ENCODE measurements at regions not wholly inside any gene's neighbourhood (a gene's known extent, or its start where the extent isn't known, plus 50 kb on each side); places are given as distances from the start of the nearest gene placed in this dataset.

DNA sequence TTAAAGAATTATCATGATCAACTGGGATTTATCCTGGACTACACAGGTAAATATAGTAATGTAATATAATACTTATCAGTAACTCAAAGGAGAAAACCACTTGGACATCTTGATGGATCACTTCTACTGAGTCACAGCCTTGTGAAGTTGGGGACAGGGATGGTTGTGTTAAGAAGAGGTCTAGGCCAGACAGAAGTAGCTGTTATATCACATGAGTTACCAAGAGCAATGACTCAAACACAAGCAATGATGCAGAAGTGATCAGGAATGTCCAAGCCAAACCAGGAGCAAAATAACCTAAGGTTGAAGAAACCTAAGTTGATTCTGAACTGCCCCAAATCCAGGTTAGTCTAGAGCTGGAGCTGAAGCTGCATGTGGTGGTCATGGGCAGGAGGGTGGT is 424.5 kb upstream of the DAB1 start:
- DNase-seq: no peak

DNA sequence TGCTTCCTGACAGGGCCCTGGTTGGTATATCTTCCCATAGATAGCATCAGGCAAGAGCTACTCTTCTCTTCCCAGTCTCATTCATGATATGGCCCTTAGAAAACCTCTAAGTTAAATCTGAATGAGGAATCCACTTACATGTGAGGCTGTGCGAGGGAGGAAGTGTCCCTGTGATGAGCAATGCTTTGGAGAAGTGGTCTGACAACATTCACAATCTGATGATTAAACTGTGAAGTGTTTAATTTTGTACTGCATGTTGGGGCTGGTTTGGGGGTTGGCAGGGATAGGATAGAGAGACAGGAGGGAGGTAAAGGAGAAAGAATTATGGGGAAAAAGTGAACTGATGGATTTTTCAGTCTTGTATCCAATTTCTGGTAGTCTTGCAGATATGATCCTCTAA is 421.2 kb upstream of the DAB1 start:
- no peak for DNase-seq

DNA sequence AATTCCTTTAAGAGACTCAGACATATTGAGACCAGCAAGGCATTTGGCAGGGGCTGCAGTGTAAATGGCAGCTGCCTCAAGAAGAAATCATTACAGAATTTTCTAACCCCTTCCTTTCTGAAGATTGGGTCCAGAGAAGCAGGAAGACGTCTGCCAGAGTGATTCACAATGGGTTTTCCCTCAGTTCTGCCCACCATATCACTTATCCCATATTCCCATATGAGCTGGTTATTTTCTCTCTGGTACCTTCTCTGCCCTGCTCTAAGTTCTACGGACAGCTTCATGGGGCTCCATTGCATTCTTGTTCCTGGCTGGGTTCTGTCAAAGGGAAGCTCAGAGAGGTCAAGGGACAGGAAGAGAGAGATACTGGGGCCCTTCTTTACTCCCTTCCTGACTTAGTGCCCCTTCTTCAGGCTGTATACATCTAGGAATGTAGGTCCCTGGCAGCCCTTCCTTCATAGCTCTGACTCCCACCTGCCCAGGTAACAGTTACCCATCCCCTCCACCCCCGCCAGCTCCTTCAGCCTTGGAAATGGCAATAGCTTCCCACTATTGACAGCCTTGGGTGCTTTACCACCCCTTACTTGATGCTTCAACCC is 420.6 kb upstream of the DAB1 start:
- no peak for DNase-seq

DNA sequence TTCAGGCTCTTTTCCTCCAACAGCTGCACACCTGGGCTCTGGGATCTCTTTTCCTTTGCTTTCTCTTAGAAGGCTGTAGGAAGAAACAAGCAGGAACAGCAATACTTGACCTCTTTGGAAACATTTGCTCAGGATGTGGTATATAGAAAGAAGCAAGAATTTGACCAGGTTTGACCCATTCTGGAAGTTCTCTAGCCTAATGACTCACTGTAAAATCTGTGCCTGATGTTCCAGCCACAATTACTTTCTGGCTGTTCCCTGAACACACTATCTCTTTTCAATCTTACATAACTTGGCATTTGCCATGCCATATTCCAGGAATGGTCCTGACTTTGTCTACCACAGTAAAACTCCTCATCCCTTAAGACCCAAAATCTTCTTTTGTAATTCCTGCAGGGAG is 419.9 kb upstream of the DAB1 start:
- no peak for DNase-seq

DNA sequence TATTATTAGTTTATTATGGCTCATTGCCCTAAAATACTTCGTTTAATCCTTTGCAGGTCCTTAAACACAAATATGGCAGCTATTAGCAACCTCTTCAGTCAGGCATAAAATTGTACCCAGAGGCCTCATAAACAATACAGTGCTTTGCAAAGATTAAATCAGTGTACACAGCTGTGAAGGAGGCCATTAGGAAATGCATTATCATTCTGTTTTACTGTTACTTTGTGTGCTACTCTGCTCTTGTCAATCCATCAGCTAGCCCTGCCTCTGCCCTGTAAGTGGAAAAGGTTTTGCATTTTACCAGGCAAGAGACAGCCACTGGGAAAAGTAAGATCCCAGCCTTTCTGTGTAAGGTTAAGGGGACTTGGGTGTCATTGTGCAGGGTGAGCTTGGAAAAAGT is 415.7 kb upstream of the DAB1 start:
- DNase-seq: no peak

DNA sequence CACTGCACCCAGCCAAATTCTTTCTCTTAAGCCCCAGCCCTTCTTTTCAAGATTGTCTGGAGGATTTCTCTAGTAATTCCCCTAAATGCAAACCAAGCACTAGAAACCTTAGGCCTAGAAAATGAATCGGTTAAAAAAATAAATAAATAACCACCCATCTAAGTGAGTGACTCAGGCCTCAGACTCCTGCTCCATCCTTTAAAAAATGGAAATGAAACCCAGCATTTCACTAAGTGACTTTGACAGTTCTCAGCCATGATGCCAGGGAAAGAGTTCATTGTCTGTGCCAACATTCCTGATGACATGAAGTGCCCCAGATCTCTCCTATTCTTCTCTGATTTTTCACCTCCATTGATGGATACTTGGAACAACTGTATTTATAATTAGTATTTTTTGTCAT is 415.2 kb upstream of the DAB1 start:
- no peak for DNase-seq

DNA sequence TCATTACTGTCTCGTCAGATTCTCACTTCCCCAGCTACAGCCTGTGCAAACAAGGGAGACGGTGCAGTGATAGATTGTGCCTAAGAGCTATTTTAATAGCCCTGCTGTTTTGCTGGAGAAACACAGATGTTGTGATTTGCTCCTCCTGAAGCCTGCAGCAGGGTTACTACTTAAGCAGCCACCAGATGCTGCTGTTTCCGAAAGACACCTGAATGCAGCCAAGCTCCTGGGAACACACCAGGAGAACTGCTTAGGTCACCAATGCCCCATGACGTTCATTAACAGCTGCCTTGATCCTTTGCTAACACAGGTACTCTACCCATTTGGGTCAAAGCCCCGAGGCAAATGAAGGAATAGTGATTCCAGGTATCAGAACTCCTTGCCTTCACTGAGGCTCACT is 411.8 kb upstream of the DAB1 start:
- no peak for DNase-seq

DNA sequence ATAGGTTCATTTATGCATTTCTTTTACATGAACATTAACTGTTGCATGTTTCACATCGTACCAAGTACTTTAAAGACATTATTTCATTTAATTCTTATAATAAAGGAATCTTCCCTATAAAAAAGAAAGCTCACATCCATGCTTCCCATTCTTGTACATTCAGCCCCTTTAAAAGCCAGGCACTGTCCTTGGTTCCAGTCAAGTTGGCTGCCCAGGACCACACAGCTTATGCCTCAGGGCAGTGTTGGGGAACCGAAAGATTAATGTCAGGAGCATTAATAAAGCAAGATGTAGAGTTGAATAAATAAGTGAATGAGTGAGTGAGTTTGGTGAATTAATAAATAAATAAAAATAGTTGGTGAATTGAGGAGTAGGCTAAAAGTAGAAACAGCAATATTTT is 409.4 kb upstream of the DAB1 start:
- no peak for DNase-seq

DNA sequence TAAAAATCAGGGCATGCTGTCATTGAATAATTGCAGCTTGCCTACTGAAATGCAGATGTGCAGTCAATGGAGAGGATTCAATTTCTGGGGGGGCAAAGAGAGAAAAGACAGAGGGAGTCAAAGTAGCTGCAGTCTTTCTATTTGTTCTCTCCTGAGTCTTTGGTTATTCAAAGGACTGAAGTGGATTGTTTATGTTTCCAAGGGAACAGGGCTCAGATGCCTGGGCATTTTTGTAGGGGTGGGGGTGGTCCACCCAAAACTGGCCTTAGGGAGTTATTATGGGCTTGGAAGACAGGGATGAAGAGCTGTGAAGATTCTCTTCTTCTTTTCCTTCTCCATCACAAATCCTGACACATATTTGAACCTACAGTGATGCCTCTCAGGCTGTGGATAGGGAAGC is 408.8 kb upstream of the DAB1 start:
- DNase-seq: no peak

DNA sequence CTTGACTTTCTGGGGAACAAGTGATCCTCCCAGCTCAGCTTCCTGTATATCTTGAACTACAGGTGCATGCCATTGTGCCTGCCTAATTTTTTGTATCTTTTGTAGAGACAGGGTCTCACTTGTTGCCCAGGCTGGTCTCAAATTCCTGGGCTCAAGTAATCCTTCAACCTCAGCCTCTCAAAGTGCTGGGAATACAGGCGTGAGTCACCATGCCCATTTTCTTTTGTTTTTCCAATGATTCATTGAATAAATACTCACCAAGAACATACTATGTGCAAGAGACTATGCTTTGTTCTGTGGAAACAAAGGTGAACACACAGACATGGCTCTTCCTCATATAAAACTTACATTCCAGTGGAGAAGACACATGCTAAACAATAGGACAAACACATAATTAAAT is 407.8 kb upstream of the DAB1 start:
- DNase-seq: no peak

DNA sequence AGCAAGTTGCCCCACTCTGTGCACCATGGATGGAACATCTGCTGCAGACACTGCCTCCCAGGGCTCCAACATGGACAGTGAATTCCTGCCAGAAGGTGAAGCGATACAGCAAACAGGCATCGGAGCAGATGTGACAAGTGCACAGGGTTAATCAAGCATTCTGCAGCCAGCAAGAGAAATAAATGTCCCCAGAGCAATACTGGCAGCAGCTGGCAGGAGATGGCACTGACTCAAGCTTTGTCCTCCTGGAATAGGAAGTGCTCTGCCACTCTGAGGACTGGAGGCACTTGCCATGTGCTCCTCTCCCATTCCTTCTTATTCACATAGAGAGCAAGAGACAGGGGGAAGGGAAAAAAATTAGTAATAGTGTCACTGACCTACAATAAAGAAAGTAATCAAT is 402.7 kb upstream of the DAB1 start:
- DNase-seq: no peak

DNA sequence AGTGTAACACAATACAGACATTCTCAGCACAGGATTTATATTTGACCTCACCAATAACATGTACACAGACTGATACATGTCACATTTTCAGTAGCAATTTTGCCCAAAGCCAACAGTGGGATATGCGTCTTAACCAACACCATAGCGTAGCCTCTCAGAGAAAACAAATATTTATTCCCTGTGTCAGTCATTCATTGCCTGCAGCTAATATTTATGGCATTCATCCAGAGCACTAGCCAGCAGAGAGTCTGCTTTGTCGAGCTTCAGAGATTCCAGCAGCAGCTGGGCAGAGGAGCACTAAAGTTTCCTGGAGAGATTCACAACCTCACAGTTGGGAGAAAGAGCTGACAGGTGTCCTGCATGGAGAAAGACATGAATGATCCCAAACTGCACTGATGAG is 400.7 kb upstream of the DAB1 start:
- no peak for DNase-seq

DNA sequence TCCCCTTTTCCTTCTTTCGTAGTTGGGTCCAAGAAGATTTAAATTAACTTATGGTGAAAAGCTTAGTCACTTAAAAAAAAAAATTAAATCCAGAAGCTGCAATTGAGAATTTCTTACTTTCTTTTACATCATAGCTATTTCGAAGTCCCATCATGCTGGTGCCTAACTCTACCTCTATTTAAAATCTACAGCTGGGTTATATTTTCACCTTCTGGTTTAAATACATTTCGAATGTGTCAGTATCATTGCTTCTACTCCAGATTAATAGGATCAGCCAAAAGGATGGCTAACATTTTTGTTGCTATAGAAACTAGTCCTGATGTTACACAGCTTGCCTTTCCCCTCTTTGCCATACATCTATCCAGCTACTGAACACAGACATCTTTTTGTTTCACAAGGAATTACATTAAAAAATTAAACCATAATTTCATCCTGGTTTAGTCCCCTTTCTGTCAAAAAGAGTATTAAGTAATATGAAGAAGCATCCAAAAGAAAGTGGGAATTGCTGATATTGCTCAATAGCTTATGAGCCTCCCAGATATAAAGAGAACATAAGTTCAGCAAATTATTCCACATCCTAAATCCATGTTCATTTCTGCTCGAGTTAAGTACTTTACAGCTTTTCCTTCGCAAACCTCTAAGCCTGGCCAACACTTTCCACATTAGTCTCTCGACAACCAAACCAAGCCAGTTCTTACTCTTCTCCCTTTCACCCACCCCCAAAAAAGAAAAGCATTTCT is 396.7 kb upstream of the DAB1 start:
- DNase-seq: no peak

DNA sequence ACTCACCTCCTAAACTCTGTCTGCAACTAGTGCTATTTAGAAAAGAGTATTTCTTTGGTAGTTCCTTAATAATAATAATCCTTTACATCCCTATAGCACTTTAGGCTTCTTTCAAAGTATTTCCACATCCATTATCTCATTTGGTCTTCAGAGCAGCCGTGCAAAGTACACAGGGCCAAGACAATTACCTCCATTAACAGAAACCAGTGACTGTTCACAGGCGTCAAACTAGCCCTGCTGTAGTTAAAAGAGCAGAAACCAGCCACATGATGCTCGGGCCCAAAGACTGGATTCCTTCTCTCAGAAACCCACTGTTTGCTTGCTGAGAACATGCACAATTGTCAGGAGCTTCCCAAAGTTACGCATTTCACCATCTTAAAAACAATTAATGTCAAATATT is 396.0 kb upstream of the DAB1 start:
- DNase-seq: no peak

DNA sequence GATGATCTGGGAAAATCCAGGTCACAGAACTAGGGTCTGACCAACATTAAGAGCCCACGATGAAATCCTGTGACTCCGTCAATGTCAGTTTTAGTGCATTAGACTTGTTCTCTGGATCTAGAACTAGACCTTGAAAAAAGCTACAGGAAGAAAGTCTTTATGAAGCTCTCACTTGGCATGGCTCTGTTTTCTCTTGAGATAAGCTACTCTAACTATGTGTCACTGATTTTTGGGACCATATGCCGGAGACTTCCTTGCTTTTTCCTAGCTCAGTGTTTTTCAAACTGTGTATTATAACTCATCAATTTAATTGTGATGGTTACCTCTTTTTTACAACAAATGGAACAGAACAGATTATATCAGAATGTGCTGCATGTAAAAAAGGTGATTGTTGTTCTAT is 379.7 kb upstream of the DAB1 start:
- DNase-seq: no peak

DNA sequence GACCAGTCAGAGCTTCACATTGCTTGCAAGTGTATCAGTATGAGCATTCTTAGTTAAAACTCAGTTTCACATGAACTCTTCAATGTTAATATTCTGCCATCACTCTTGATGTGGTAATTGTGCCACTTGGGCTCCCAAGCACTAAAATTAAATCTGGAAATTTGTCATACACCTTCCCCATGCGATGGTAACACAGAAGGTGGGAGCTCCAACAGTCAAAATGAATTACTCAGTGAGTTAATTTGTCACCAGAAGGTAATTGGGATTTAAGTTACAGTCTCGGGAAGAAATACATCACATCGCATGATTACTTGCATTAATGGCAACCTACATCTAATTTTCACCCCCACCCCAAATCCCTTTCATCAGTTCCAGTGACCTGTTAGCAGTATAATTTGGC is 376.5 kb upstream of the DAB1 start:
- no peak for DNase-seq

DNA sequence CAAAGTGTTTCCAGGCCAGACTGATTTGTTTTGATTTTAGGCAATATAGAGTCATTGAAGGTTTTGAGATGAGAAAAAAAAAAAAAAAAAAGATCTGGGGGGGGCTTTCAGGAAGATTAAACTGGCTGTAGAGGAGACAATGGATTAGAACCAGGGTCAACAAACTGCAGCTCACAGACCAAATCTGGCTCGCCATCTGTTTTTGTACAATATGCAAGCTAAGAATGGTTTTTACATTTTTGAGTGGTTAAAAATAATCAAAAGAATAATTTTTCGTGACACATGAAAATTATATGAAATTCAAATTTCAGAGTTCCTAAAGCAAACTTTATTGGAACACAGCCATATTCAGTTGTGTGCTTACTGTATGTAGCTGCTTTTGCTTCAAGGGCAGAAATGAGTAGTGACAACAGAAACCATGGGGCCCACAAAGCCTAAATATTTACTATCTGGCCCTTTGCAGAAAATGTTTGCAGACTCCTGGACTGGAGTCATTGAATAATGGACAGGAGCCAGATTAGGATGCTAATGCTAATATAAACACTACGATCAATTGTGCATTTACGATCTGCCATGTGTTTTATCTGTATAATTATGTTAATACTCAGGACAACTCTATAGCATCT is 375.7 kb upstream of the DAB1 start:
- DNase-seq: no peak

DNA sequence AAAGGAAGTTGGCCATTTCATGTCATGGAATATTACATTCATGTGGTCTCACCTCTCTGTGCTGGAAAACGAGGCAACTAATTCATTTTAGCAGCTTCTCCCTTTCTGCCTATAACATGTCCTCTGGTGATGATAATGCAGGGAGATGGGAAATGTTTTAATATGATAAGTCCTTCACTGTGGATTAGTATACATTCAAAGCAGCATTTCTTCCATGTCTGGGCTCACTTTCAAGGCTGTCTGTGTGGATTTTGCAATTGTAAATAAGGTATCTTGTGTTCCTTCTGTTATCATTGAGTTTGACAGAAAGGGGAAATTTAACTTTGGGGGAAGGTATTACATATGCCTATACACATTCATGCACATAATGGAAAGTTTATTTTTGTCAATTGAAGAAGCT is 374.7 kb upstream of the DAB1 start:
- DNase-seq: no peak

DNA sequence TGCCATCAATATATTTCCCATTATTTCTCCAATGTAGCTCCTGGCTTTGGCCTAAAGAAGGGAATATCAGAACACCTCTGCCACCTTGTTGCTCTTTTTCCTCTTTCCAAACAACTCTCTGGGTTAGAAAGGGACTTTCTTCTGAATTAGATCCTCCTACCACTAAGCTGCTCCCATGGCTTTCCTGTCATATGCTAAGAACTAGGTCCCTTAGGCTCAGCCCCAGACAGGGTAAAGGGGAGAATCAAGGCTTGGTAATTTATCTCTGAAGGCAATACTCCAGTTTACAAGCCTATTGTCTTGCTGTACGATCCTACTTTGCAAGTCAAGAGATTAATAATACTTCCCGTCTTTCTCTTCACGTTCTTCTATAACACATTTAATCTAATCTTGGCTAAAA is 373.2 kb upstream of the DAB1 start:
- DNase-seq: no peak

DNA sequence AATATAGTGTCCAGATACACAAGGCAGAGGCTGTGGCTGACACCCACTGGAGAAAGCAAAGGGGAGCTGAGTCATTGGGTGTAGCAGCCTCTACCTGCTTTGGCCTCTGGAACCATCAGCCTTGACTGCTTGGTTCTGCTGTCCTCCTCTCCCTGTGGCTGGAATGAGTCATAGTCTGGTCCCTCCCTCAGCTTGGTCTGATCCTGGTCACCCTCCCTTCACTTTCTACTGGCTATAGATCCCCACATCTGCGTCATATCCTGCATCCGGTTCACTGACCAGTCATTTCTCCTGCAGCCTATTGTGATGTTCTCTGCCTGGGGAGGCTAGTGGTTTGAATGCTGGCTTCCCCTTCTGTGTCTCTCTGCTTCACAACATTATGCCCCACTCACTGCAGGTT is 372.8 kb upstream of the DAB1 start:
- DNase-seq: no peak

DNA sequence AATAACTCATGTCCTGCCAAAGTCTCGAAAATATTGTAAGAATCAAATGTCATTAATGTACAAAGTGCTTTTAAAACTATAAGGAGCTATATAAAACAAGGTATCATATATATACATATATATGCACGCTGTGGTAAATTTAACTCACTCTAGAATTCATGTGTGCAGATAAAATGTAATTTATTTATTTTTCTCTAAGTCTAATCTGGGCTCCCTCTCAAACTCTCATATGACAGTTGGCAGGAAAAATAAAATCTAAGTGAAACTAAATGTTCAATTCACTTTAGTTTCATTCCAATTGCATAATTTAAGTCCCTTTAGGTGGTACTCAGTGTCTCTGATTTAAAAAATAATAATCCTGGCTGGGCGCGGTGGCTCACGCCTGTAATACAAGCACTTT is 372.0 kb upstream of the DAB1 start:
- no peak for DNase-seq

DNA sequence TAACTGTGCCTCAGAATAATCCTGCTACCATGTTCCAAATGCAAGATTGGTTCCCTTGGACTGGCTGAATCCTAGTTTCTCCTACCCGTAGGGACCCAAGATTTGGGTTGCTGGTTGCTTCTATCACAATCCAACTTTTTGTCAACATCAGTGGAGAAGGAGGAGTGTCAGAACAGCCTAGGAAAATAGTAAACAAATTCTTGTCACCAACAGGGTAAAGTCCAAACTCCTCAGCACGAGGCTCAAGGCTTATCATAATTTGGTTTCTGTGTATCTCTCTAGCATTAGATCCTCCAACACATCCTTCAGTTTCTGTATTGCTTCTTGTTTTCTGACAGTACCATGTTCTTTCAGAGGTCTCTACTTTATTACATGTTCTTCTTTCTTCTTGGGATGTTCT is 370.2 kb upstream of the DAB1 start:
- no peak for DNase-seq

DNA sequence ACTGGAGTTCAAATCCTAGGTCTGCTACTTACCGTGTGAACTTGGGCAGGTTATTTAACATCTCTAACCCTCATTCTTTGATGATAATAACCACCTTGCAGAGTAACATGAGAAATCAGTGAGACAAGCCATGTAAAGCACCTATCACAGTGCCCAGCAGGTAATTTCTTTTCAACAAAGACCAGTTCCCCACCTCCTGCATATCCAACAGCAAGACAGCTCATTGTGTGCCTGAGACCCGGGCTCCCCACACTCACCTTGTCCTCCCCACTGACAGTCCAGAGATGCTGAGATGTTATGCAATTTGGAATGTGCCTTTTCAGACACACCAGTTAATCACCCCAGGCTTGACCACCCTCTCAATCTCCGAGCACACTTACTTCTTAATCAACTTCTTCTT is 367.6 kb upstream of the DAB1 start:
- DNase-seq: no peak

DNA sequence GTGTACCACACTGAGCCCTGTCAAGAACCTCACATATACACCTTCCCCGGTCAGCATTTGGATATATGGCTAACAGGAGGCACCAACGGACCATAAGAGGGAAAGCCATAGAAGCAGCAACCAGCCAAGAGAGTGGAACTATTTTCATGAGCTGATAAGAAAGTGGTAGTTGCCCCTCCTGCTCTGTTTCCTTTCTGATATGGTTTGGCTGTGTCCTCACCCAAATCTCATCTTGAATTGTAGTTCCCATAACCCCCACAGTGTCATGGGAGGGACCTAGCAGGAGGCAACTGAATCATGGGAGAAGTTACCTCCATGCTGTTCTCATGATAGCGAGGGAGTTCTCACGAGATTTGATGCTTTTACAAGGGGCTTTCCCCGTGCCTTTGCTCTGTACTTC is 366.1 kb upstream of the DAB1 start:
- DNase-seq: no peak

DNA sequence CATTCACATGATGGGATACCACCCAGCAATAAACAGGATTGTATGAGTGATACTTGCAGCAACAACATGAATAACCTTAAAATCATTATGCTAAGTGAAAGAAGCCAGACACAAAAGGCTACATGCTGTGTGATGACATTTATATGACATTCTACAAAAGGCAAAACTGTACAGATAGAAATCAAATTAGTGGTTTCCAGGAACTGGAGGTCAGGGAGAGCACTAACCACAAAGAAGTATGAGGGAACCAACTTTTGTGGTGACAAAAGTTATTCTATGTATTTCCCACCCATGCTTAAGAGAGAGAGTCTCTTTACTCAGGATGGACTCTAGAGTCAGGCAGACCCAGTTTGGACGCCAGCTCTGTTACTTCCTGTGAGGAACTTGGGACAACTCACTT is 364.5 kb upstream of the DAB1 start:
- no peak for DNase-seq
